Lower leg skin (tissue), 4 donors: ENCODE measurements at regions not wholly inside any gene's neighbourhood (a gene's known extent, or its start where the extent isn't known, plus 50 kb on each side); places are given as distances from the start of the nearest gene placed in this dataset.

Source experiments
- DNase-seq, 2 donors: peaks; one replicate each; pipeline ENCODE4 v3.0.0-alpha.2; 2019; ENCODE audit warnings: low spot score in 2 of 2
- H3K4me3 ChIP-seq: fragments of 200-600 bp; sonication (generic); 2 replicates; pipeline ENCODE4 v1.5.1; 2017; ENCODE audit warnings: mild to moderate bottlenecking, low read depth; ENCODE audit not compliant: poor library complexity, severe bottlenecking
- CTCF ChIP-seq, 3 donors: fragments of 450-650 bp; IDR thresholded peaks; one replicate each; pipeline ENCODE4 v1.5.1; 2016; ENCODE audit warnings: antibody characterized with exemption in 3 of 3, mild to moderate bottlenecking in 3 of 3, moderate library complexity in 2 of 3
- POLR2A ChIP-seq, 2 donors: fragments of 450-650 bp; IDR thresholded peaks; one replicate each; pipeline ENCODE4 v1.6.1; 2016 to 2017; ENCODE audit warnings: antibody characterized with exemption in 2 of 2, mild to moderate bottlenecking in 1 of 2, moderate library complexity in 1 of 2
- WGBS, 2 donors: methylation state at CpG; one replicate each; pipeline ENCODE4 v1.1.5; 2018; 5-methylcytosine and 5-hydroxymethylcytosine counted together
- intact Hi-C: fragments of 100-400 bp; cut with DNase I; formaldehyde crosslinking; loops from one replicate; pipeline ENCODE4 v1.15.0; 2023; ENCODE audit warnings: low total_unique reads

- TF ChIP-seq CTCF (IDR thresholded peaks at IDR 0.05) (no peak), POLR2A (IDR thresholded peaks at IDR 0.05) (no peak)
- intact Hi-C loops = no loop called here
- 64 to 71% methylated on average over 2 of the region's 2 CpGs for WGBS, 2 donors
- no peak for DNase-seq
- H3K4me3 ChIP-seq = no peak overlapping the region
Measured at GRCh38 chr13:57443494-57443893, 188.1 kb upstream of the PCDH17 start.

GRCh38 chr13:57450356-57450755 lies 181.2 kb upstream of the PCDH17 start:
- TF ChIP-seq POLR2A (IDR thresholded peaks at IDR 0.05) = no peak
- no peak for TF ChIP-seq CTCF (IDR thresholded peaks at IDR 0.05)
- DNase-seq = no peak
- intact Hi-C loops = no loop called here
- no peak overlapping the region for H3K4me3 ChIP-seq
- WGBS, 2 donors = 88 to 93% methylated on average over 2 of the region's 2 CpGs

- intact Hi-C loops = no loop called here
- no peak overlapping the region for H3K4me3 ChIP-seq
- WGBS, 2 donors = 69 to 71% methylated on average over 2 of the region's 2 CpGs
- no peak for DNase-seq
- no peak for TF ChIP-seq POLR2A (IDR thresholded peaks at IDR 0.05)
- no peak for TF ChIP-seq CTCF (IDR thresholded peaks at IDR 0.05)
Measured at GRCh38 chr13:57452228-57452627, 179.3 kb upstream of the PCDH17 start.

- no peak for TF ChIP-seq POLR2A (IDR thresholded peaks at IDR 0.05)
- TF ChIP-seq CTCF (IDR thresholded peaks at IDR 0.05) = no peak
- DNase-seq = no peak
- intact Hi-C loops = no loop called here
- 45 to 48% methylated on average over 1 of the region's 1 CpG for WGBS, 2 donors
- no peak overlapping the region for H3K4me3 ChIP-seq
Measured at GRCh38 chr13:57470491-57470890, 161.1 kb upstream of the PCDH17 start.

- no peak for TF ChIP-seq CTCF (IDR thresholded peaks at IDR 0.05)
- TF ChIP-seq POLR2A (IDR thresholded peaks at IDR 0.05) = no peak
- 84 to 89% methylated on average over 1 of the region's 1 CpG for WGBS, 2 donors
- DNase-seq = no peak
- no peak overlapping the region for H3K4me3 ChIP-seq
- intact Hi-C loops = no loop called here
Measured at GRCh38 chr13:57491318-57491717, 140.2 kb upstream of the PCDH17 start.

- intact Hi-C loops = loop anchor here (5.0 kb wide), 1 partner anchor 516 kb away; no protein-coding TSS in a partner anchor
- no peak overlapping the region for H3K4me3 ChIP-seq
- TF ChIP-seq POLR2A (IDR thresholded peaks at IDR 0.05) (no peak), CTCF (IDR thresholded peaks at IDR 0.05) (no peak)
- 68 to 75% methylated on average over 3 of the region's 3 CpGs for WGBS, 2 donors
- DNase-seq = no peak
Measured at GRCh38 chr13:57507752-57508463, 123.6 kb upstream of the PCDH17 start.
